ENCODE measurements at regions not wholly inside any gene's neighbourhood (a gene's known extent, or its start where the extent isn't known, plus 50 kb on each side); places are given as distances from the start of the nearest gene placed in this dataset.

DNA sequence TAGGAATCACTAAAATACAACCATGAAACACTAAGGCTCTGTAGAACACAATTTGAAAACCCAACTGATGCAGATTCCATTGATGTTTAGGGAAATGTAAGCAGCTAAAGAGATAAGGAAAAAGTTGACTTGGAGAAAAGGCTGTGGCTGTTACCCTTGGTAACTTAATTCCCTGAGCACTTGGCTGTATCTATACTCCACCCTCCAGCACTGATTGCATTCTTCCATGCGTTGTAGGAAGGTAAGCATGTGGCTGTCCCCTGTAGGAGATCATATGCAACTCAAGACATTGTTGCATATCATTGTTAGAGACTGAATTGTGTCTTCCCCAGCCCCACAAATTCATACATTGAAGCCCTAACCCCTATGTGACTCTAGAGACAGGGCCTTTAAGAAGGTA is 184.5 kb downstream of the CEMIP2 start:
- Histone ChIP-seq H3K27me3 (ENCODE audit: control insufficient read depth, low read length) (no peaks in the 10 kb centered on the region), H3K36me3 (ENCODE audit: control insufficient read depth, low read length) (no peaks in the 10 kb centered on the region), H3K27ac (ENCODE audit: low read depth, low read length) (no peak overlapping the region), H3K9me2 (replicated peaks; ENCODE audit: control insufficient read depth, low read length) (no peaks in the 10 kb centered on the region), H3K79me2 (ENCODE audit: control insufficient read depth, low read length) (no peaks in the 10 kb centered on the region), H3K4me1 (ENCODE audit: control insufficient read depth, low read length) (no peaks in the 10 kb centered on the region), H3F3A (ENCODE audit: control insufficient read depth, insufficient read depth) (no peaks in the 10 kb centered on the region), H3K9me3 (ENCODE audit: control insufficient read depth, insufficient read depth, low read length) (no peaks in the 10 kb centered on the region), H3K4me3 (ENCODE audit: low read length) (no peak overlapping the region), H4K20me1 (ENCODE audit: control insufficient read depth, insufficient read depth, low read depth, low read length) (no peaks in the 10 kb centered on the region), H3K4me2 (ENCODE audit: low read length) (no peak overlapping the region)
- TF ChIP-seq, protein P1, sequence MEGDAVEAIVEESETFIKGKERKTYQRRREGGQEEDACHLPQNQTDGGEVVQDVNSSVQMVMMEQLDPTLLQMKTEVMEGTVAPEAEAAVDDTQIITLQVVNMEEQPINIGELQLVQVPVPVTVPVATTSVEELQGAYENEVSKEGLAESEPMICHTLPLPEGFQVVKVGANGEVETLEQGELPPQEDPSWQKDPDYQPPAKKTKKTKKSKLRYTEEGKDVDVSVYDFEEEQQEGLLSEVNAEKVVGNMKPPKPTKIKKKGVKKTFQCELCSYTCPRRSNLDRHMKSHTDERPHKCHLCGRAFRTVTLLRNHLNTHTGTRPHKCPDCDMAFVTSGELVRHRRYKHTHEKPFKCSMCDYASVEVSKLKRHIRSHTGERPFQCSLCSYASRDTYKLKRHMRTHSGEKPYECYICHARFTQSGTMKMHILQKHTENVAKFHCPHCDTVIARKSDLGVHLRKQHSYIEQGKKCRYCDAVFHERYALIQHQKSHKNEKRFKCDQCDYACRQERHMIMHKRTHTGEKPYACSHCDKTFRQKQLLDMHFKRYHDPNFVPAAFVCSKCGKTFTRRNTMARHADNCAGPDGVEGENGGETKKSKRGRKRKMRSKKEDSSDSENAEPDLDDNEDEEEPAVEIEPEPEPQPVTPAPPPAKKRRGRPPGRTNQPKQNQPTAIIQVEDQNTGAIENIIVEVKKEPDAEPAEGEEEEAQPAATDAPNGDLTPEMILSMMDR (IDR thresholded peaks at IDR 0.05; ENCODE audit: low read depth, low read length, poor library complexity, severe bottlenecking): no peak
- TF ChIP-seq EZH2phosphoT487 (IDR thresholded peaks at IDR 0.05; ENCODE audit: borderline replicate concordance, low read length): no peak

DNA sequence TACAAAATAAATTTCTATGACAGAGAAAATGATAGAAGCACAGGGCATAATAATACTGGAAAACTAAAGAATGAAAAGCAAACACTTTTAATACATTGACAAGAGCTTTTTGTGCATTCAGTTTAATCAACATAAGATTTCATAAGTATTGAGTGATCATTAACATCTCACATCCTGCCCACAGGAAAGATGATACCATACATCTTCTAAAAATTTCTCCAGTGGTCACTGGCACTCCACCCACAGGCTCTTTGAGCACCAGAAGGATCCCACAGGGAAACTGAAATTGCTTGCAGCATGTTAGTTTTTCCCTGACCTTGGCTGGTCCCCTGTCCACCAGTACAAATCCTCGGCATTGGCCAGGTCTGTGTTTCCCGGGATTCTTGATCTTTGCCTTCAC is 186.0 kb downstream of the CEMIP2 start:
- no peak overlapping the region for H3K4me3 ChIP-seq (ENCODE audit: low read length)
- H3F3A ChIP-seq (ENCODE audit: control insufficient read depth, insufficient read depth): no peaks in the 10 kb centered on the region
- no peaks in the 10 kb centered on the region for H3K79me2 ChIP-seq (ENCODE audit: control insufficient read depth, low read length)
- H3K36me3 ChIP-seq (ENCODE audit: control insufficient read depth, low read length): no peaks in the 10 kb centered on the region
- H3K27ac ChIP-seq (ENCODE audit: low read depth, low read length): no peak overlapping the region
- H4K20me1 ChIP-seq (ENCODE audit: control insufficient read depth, insufficient read depth, low read depth, low read length): no peaks in the 10 kb centered on the region
- H3K4me1 ChIP-seq (ENCODE audit: control insufficient read depth, low read length): no peaks in the 10 kb centered on the region
- H3K27me3 ChIP-seq (ENCODE audit: control insufficient read depth, low read length): no peaks in the 10 kb centered on the region
- TF ChIP-seq, protein P1 (IDR thresholded peaks at IDR 0.05; ENCODE audit: low read depth, low read length, poor library complexity, severe bottlenecking): no peak
- TF ChIP-seq EZH2phosphoT487 (IDR thresholded peaks at IDR 0.05; ENCODE audit: borderline replicate concordance, low read length): no peak
- no peaks in the 10 kb centered on the region for H3K9me3 ChIP-seq (ENCODE audit: control insufficient read depth, insufficient read depth, low read length)
- no peak overlapping the region for H3K4me2 ChIP-seq (ENCODE audit: low read length)
- H3K9me2 ChIP-seq (replicated peaks; ENCODE audit: control insufficient read depth, low read length): no peaks in the 10 kb centered on the region

DNA sequence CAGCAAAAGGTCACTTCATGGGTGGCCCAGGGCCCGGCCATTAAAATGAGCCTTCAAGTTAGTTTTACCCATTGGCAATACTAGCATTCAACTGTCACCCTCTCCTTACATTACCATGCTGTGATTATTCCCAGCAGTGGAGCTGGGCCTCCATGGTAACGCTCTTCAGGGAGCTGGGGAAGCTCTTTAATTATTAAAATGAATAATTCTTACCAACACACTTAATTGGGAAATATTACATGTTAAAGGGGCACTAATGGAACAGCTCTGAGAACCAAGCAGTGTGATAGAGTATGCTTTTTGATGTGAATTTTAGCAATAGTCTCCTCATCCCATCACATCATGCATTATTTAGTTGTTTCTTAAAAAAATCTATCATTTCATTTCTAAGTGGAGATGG is 187.2 kb downstream of the CEMIP2 start:
- no peak overlapping the region for H3K4me2 ChIP-seq (ENCODE audit: low read length)
- H3K27ac ChIP-seq (ENCODE audit: low read depth, low read length): no peak overlapping the region
- no peaks in the 10 kb centered on the region for H3K27me3 ChIP-seq (ENCODE audit: control insufficient read depth, low read length)
- no peaks in the 10 kb centered on the region for H4K20me1 ChIP-seq (ENCODE audit: control insufficient read depth, insufficient read depth, low read depth, low read length)
- no peaks in the 10 kb centered on the region for H3F3A ChIP-seq (ENCODE audit: control insufficient read depth, insufficient read depth)
- H3K36me3 ChIP-seq (ENCODE audit: control insufficient read depth, low read length): no peaks in the 10 kb centered on the region
- H3K9me3 ChIP-seq (ENCODE audit: control insufficient read depth, insufficient read depth, low read length): no peaks in the 10 kb centered on the region
- no peaks in the 10 kb centered on the region for H3K4me1 ChIP-seq (ENCODE audit: control insufficient read depth, low read length)
- no peaks in the 10 kb centered on the region for H3K79me2 ChIP-seq (ENCODE audit: control insufficient read depth, low read length)
- TF ChIP-seq, protein P1 (IDR thresholded peaks at IDR 0.05; ENCODE audit: low read depth, low read length, poor library complexity, severe bottlenecking): no peak
- TF ChIP-seq EZH2phosphoT487 (IDR thresholded peaks at IDR 0.05; ENCODE audit: borderline replicate concordance, low read length): no peak
- H3K9me2 ChIP-seq (replicated peaks; ENCODE audit: control insufficient read depth, low read length): no peaks in the 10 kb centered on the region
- H3K4me3 ChIP-seq (ENCODE audit: low read length): no peak overlapping the region

DNA sequence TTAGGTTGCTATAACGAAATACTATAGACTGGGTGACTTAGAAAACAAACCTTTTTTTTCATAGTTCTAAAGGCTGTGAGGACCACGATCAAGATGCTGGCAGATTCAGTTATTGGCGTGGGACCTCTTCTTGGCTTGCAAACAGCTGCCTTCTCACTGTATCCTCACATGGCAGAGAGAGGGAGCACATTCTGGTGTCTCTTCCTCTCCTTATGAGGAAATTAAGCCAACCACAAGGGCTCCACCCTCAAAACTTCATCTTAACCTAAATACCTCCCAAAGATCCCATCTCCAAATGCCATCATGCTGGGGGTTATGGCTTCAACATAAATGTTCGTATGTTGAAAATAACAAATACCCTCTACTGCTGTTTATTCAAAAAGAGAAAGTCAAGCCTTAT is 197.1 kb downstream of the CEMIP2 start:
- Histone ChIP-seq H3K27me3 (ENCODE audit: control insufficient read depth, low read length) (peaks cover 3% of the 10 kb centered on the region; the same call in 1 of the 2 replicates), H3K27ac (ENCODE audit: low read depth, low read length) (no peak overlapping the region), H3K79me2 (ENCODE audit: control insufficient read depth, low read length) (no peaks in the 10 kb centered on the region), H3K9me2 (replicated peaks; ENCODE audit: control insufficient read depth, low read length) (no peaks in the 10 kb centered on the region), H3K9me3 (ENCODE audit: control insufficient read depth, insufficient read depth, low read length) (no peaks in the 10 kb centered on the region), H3K36me3 (ENCODE audit: control insufficient read depth, low read length) (no peaks in the 10 kb centered on the region), H3K4me2 (ENCODE audit: low read length) (no peak overlapping the region), H3F3A (ENCODE audit: control insufficient read depth, insufficient read depth) (no peaks in the 10 kb centered on the region), H3K4me1 (ENCODE audit: control insufficient read depth, low read length) (no peaks in the 10 kb centered on the region), H4K20me1 (ENCODE audit: control insufficient read depth, insufficient read depth, low read depth, low read length) (no peaks in the 10 kb centered on the region), H3K4me3 (ENCODE audit: low read length) (no peak overlapping the region)
- TF ChIP-seq EZH2phosphoT487 (IDR thresholded peaks at IDR 0.05; ENCODE audit: borderline replicate concordance, low read length): no peak
- TF ChIP-seq, protein P1 (IDR thresholded peaks at IDR 0.05; ENCODE audit: low read depth, low read length, poor library complexity, severe bottlenecking): no peak
